Gastroesophageal sphincter (tissue), 4 donors: ENCODE measurements at regions not wholly inside any gene's neighbourhood (a gene's known extent, or its start where the extent isn't known, plus 50 kb on each side); places are given as distances from the start of the nearest gene placed in this dataset.

ENCODE experiments used
- ATAC-seq: fragments of 150-250 bp; one replicate; pipeline ENCODE4 v1.9.1; 2016; ENCODE audit warnings: mild to moderate bottlenecking, moderate library complexity
- H3K27ac ChIP-seq, 4 donors: fragments of 200-600 bp; sonication (generic) in 3 of 4; 1 replicate in 3 of 4; 2 replicates in 1 of 4; pipeline ENCODE4 v1.5.1; 2016 to 2019
- H3K27me3 ChIP-seq: fragments of 200-600 bp; sonication (generic); one replicate; pipeline ENCODE4 v1.5.1; 2019
- H3K36me3 ChIP-seq, 2 donors: fragments of 200-600 bp; sonication (generic); one replicate each; pipeline ENCODE4 v1.5.1; 2019; ENCODE audit warnings: control low read depth in 1 of 2
- H3K4me1 ChIP-seq, 3 donors: fragments of 200-600 bp; sonication (generic); 1 replicate in 2 of 3; 2 replicates in 1 of 3; pipeline ENCODE4 v1.5.1; 2016 to 2019; ENCODE audit warnings: control low read depth in 2 of 3
- H3K4me3 ChIP-seq, 2 donors: fragments of 200-600 bp; sonication (generic); one replicate each; pipeline ENCODE4 v1.5.1; 2019; ENCODE audit warnings: mild to moderate bottlenecking in 1 of 2, moderate library complexity in 1 of 2
- H3K9me3 ChIP-seq, 3 donors: fragments of 200-600 bp; sonication (generic); one replicate each; pipeline ENCODE4 v1.5.1; 2017 to 2019; ENCODE audit warnings: control low read depth in 2 of 3
- EP300 ChIP-seq: sonication (generic); formaldehyde crosslinking; IDR thresholded peaks from one replicate; pipeline ENCODE4 v1.6.1; 2017; ENCODE audit warnings: antibody characterized with exemption, mild to moderate bottlenecking
- POLR2A ChIP-seq, 2 donors: fragments of 450-650 bp; IDR thresholded peaks; one replicate each; pipeline ENCODE4 v1.6.1; 2017; ENCODE audit warnings: antibody characterized with exemption in 2 of 2, mild to moderate bottlenecking in 2 of 2, moderate library complexity in 1 of 2
- POLR2AphosphoS5 ChIP-seq: sonication (generic); formaldehyde crosslinking; IDR thresholded peaks from one replicate; pipeline ENCODE4 v1.6.1; 2017; ENCODE audit warnings: antibody characterized with exemption
- WGBS, 2 donors: methylation state at CpG; one replicate each; pipeline ENCODE4 v1.1.5; 2018; ENCODE audit warnings: low coverage in 1 of 2; 5-methylcytosine and 5-hydroxymethylcytosine counted together
- TF ChIP-seq, protein P1 (sequence below), 4 experiments: fragments of 200-600 bp in 2 of 4; fragments of 450-650 bp in 2 of 4; sonication (generic) in 1 of 4; IDR thresholded peaks; one replicate each; pipeline ENCODE4 v1.5.1; 2017 to 2019; ENCODE audit warnings: antibody characterized with exemption in 4 of 4, mild to moderate bottlenecking in 2 of 4, moderate library complexity in 2 of 4

DNA sequence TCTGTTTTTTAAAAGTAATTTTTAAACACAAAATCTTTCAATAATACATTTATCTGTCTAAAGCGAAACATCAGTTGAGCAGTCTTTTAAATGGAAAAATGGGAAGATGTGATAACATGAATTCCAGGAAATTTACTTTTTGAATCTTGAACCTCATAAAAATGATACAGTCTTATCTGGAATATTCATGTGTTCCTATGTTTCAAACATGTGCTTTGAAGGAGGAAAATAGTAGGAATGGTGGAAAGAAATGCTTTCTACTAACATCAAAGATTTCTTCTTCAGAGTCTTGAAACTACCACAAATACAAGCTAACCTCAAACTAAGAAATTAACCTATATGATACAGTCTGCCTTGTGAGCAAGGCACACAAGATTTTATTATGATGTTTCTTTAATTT is 317.5 kb upstream of the SEMA3A start:
- no peak overlapping the region for H3K4me3 ChIP-seq
- WGBS, 2 donors = 82 to 96% methylated on average over 1 of the region's 1 CpG

DNA sequence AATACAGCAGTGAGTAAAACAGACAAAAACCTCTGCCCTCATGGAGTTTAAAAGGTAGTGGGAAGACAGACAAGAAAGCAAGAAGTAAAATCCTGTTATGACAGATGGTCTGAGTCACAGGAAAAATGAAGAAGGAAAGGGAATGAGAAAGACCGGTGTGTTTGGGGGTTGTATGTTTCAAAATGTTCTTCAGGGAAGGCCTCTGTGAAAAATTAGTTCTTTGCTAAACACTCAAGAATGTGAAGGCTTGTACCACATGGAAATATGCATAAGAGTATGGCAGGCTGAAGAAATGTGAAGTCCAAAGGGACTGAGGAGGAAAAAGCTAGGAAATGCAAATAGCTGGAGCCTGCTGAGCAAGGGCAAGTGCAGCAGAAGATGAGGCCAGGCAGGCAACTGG is 315.9 kb upstream of the SEMA3A start:
- ATAC-seq = no peak
- peak; percentile 62 for TF ChIP-seq POLR2AphosphoS5
- TF ChIP-seq, protein P1, sequence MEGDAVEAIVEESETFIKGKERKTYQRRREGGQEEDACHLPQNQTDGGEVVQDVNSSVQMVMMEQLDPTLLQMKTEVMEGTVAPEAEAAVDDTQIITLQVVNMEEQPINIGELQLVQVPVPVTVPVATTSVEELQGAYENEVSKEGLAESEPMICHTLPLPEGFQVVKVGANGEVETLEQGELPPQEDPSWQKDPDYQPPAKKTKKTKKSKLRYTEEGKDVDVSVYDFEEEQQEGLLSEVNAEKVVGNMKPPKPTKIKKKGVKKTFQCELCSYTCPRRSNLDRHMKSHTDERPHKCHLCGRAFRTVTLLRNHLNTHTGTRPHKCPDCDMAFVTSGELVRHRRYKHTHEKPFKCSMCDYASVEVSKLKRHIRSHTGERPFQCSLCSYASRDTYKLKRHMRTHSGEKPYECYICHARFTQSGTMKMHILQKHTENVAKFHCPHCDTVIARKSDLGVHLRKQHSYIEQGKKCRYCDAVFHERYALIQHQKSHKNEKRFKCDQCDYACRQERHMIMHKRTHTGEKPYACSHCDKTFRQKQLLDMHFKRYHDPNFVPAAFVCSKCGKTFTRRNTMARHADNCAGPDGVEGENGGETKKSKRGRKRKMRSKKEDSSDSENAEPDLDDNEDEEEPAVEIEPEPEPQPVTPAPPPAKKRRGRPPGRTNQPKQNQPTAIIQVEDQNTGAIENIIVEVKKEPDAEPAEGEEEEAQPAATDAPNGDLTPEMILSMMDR (IDR thresholded peaks at IDR 0.05) = no peak
- Histone ChIP-seq H3K4me1 (peaks cover 0 to 45% (median 7%) of the 10 kb centered on the region in 3 donors), H3K4me3 (no peak overlapping the region), H3K9me3 (no peaks in the 10 kb centered on the region), H3K27ac (peak overlapping the region in 3 of 4 donors; percentile 50 to 62 (median 54)), H3K27me3 (no peaks in the 10 kb centered on the region), H3K36me3 (no peaks in the 10 kb centered on the region)
- WGBS, 2 donors = 17 to 33% methylated on average over 1 of the region's 1 CpG

More for the DNA sequence above, 317.5 kb upstream of the SEMA3A start:
- Histone ChIP-seq H3K27ac (no peak overlapping the region), H3K27me3 (no peaks in the 10 kb centered on the region), H3K36me3 (no peaks in the 10 kb centered on the region), H3K9me3 (no peaks in the 10 kb centered on the region), H3K4me1 (peaks cover 0 to 46% (median 7%) of the 10 kb centered on the region in 3 donors)
- TF ChIP-seq POLR2AphosphoS5 (no peak), EP300 (no peak), POLR2A (IDR thresholded peaks at IDR 0.05) (no peak)
- TF ChIP-seq, protein P1 (IDR thresholded peaks at IDR 0.05) = no peak
- ATAC-seq = no peak

DNA sequence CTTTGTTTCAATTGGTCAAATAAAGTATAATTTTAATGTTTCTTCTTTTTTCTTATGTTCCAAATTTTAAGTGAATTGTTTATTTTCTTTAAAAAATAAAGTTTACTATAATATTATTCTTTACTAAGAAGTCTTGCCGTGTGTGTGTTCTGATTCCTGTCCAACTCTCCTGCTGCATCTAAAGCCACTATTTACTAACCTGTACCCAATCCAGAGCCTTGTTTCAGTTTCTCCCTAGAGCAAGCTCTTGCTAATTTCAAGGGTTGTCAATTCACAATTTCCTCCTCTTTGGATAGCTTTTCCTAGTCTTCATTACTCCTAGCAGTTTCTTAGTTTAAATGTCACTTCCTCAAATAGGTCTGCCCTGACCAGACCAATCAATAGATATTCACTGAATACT is 314.9 kb upstream of the SEMA3A start:
- Histone ChIP-seq H3K9me3 (no peaks in the 10 kb centered on the region), H3K36me3 (no peaks in the 10 kb centered on the region), H3K27ac (no peak overlapping the region), H3K4me1 (peaks cover 0 to 35% (median 4%) of the 10 kb centered on the region in 3 donors), H3K27me3 (no peaks in the 10 kb centered on the region), H3K4me3 (no peak overlapping the region)
- ATAC-seq = no peak
- TF ChIP-seq POLR2A (IDR thresholded peaks at IDR 0.05) (no peak), EP300 (no peak), POLR2AphosphoS5 (no peak)
- TF ChIP-seq, protein P1 (IDR thresholded peaks at IDR 0.05) = no peak
- 11 to 53% methylated on average over 1 of the region's 1 CpG for WGBS, 2 donors

DNA sequence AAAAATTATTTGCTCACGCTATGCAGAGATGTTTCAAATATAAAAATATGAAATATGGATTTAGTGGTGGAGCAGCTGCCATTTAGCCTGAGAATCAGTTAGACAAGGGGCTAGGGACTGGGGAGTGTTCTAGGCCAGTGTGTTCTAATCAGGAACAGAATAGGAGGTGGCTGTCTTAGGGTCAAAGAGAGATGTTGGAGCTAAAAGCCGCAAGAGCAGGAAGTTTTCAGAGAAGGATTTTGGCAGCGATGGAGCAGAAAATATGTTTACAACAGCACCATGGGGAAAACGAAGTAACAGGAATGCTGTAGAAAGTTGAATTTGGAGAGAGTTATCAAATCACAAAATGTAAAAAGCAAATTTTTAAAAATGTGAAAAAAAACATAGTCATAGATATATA is 314.0 kb upstream of the SEMA3A start:
- H3K27ac ChIP-seq = peak overlapping the region in 1 of 4 donors; percentile 26
- ATAC-seq = no peak

DNA sequence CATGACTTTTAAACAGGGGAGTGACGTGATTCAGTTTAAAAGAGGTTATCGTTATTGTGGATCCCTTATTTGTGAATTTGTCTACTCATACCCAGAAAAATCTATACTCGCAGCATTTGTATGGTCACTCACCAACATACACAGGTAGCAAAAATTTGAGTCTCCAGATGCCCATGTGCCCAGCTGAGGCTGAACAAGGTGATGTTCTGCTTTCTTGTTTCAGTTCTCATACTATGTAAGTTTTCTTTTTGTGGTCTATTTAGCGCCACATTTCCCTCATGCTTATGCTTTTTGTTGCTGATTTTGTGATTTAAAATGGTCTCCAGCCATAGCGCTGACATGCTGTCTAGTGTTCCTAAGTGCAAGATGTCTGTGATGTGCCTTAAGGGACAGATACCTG is 312.9 kb upstream of the SEMA3A start:
- Histone ChIP-seq H3K9me3 (no peaks in the 10 kb centered on the region), H3K4me1 (peaks cover 0 to 28% (median 0%) of the 10 kb centered on the region in 3 donors), H3K27me3 (no peaks in the 10 kb centered on the region), H3K4me3 (no peak overlapping the region), H3K36me3 (no peaks in the 10 kb centered on the region), H3K27ac (no peak overlapping the region)
- TF ChIP-seq POLR2AphosphoS5 = no peak
- TF ChIP-seq, protein P1 (IDR thresholded peaks at IDR 0.05) = no peak
- no peak for TF ChIP-seq EP300
- no peak for TF ChIP-seq POLR2A (IDR thresholded peaks at IDR 0.05)
- no peak for ATAC-seq
- 95 to 100% methylated on average over 5 of the region's 5 CpGs for WGBS, 2 donors

More for the DNA sequence above, 314.0 kb upstream of the SEMA3A start:
- H3K9me3 ChIP-seq = no peaks in the 10 kb centered on the region
- WGBS, 2 donors = 63 to 75% methylated on average over 3 to 4 of the region's 4 CpGs
- H3K4me1 ChIP-seq = peaks cover 0 to 29% (median 2%) of the 10 kb centered on the region in 3 donors
- H3K27me3 ChIP-seq = no peaks in the 10 kb centered on the region
- TF ChIP-seq, protein P1 (IDR thresholded peaks at IDR 0.05) = no peak
- no peak for TF ChIP-seq EP300
- TF ChIP-seq POLR2AphosphoS5 = no peak
- TF ChIP-seq POLR2A (IDR thresholded peaks at IDR 0.05) = no peak
- H3K36me3 ChIP-seq = no peaks in the 10 kb centered on the region
- no peak overlapping the region for H3K4me3 ChIP-seq
